Esophagus muscularis mucosa (tissue), 4 donors: ENCODE measurements at regions not wholly inside any gene's neighbourhood (a gene's known extent, or its start where the extent isn't known, plus 50 kb on each side); places are given as distances from the start of the nearest gene placed in this dataset.

Source experiments
- CTCF ChIP-seq, 3 experiments: fragments of 200-600 bp in 2 of 3; fragments of 450-650 bp in 1 of 3; sonication (generic) in 2 of 3; IDR thresholded peaks; one replicate each; pipeline ENCODE4 v1.5.1; 2017 to 2019; ENCODE audit warnings: antibody characterized with exemption in 3 of 3, mild to moderate bottlenecking in 2 of 3, moderate library complexity in 1 of 3
- EP300 ChIP-seq: sonication (generic); formaldehyde crosslinking; IDR thresholded peaks from one replicate; pipeline ENCODE4 v1.6.1; 2017; ENCODE audit warnings: antibody characterized with exemption
- POLR2A ChIP-seq: fragments of 450-650 bp; IDR thresholded peaks from one replicate; pipeline ENCODE4 v1.6.1; 2017; ENCODE audit warnings: antibody characterized with exemption, moderate library complexity, mild to moderate bottlenecking, low read depth
- POLR2AphosphoS5 ChIP-seq, 2 donors: sonication (generic); formaldehyde crosslinking; IDR thresholded peaks; one replicate each; pipeline ENCODE4 v1.6.1; 2017; ENCODE audit warnings: antibody characterized with exemption in 2 of 2

- TF ChIP-seq POLR2A (no peak), POLR2AphosphoS5 (IDR thresholded peaks at IDR 0.05) (no peak), CTCF (IDR thresholded peaks at IDR 0.05) (no peak), EP300 (no peak)
Observed at GRCh38 chr7:47677664-47678063, 95.8 kb upstream of the TNS3 start.
